ENCODE measurements at regions not wholly inside any gene's neighbourhood (a gene's known extent, or its start where the extent isn't known, plus 50 kb on each side); places are given as distances from the start of the nearest gene placed in this dataset.

GRCh38 chr18:75846321-75846720 is 418.8 kb upstream of the SMIM21 start:
- TF ChIP-seq POLR2A (IDR thresholded peaks at IDR 0.05; ENCODE audit: low read length): no peak
- TF ChIP-seq GATA1 (IDR thresholded peaks at IDR 0.05; ENCODE audit: low read depth, low read length): no peak
